CD4-positive, alpha-beta T cell treated with Interleukin-2 at 100 ng/mL for 4 hours (primary cell): ENCODE measurements at regions not wholly inside any gene's neighbourhood (a gene's known extent, or its start where the extent isn't known, plus 50 kb on each side); places are given as distances from the start of the nearest gene placed in this dataset.

Source experiments
- DNase-seq: peaks from one replicate; pipeline ENCODE4 v3.0.0-alpha.2; 2020; ENCODE audit warnings: low spot score

DNA sequence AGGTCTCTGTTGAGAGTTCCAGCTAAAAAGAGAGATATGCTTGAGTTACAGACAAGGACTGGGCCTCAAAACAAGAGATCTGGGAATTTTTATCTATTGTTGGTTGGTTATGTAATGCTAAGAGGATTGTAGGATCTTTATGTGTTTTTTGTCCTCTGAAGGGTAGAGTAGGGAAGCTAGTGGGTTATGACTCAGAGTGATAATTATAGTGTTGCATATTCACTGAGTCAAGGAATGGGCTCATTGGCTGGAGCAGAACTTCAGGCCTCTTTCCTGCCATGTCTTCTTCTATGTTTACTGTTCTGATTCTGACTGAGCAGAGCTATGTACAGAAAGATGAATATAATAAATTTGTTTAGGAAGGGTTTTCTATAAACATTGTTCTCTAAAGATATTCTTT lies 66.1 kb upstream of the NOX3 start:
- no peak for DNase-seq

DNA sequence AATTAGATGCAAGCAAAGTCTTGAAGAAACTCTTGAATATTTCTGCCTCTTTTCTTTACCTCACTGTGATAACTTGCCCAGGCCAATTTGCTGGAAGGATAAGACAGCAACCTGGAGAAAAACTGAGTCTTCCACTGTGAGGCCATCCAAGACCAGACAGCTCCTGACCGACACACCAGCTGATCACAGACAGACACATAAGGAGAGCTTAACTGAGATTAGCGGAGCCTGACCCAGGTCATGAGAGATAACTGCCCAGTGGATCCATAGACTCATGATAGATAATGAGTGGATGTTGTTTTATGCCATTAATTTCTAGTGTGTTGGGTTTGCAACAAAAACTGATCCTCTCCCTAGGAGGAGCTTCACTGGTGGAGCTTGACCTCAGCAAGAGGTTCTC lies 64.4 kb upstream of the NOX3 start:
- DNase-seq: no peak

DNA sequence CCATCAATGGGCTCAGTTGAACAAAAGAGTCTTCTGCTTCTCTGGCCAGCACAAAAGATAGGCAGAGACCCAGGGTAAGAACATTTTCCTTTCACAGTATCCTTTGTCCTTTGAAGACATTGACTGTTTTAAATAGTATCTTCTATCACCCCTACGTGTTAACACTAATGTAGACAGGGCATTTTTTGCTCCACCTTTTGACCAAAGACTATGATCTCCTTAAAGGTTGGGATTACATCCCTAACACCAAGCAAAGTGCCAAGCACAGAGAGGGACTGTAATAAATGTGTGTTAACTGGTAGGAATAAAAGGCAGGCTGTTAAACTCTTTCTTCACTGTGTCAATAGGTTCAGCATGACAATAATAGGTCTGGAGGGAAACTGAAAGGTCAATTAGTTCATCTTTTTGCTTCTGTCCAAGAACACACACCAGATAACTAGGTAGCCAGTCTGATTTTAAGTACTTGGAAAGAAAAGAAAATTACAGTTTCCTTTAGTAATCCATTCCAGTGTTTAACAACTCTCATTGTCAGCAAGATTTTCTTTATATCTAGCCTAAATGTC lies 63.6 kb upstream of the NOX3 start:
- DNase-seq: no peak

- DNase-seq: no peak
Observed at GRCh38 chr6:155517294-155517693, 61.7 kb upstream of the NOX3 start.

GRCh38 chr6:155510879-155511278 lies 55.2 kb upstream of the NOX3 start:
- no peak for DNase-seq

- no peak for DNase-seq
Observed at GRCh38 chr6:155509743-155510475, 54.3 kb upstream of the NOX3 start.

GRCh38 chr6:155505608-155505989 lies 50.0 kb upstream of the NOX3 start:
- DNase-seq: no peak
